ENCODE measurements at regions not wholly inside any gene's neighbourhood (a gene's known extent, or its start where the extent isn't known, plus 50 kb on each side); places are given as distances from the start of the nearest gene placed in this dataset.

DNA sequence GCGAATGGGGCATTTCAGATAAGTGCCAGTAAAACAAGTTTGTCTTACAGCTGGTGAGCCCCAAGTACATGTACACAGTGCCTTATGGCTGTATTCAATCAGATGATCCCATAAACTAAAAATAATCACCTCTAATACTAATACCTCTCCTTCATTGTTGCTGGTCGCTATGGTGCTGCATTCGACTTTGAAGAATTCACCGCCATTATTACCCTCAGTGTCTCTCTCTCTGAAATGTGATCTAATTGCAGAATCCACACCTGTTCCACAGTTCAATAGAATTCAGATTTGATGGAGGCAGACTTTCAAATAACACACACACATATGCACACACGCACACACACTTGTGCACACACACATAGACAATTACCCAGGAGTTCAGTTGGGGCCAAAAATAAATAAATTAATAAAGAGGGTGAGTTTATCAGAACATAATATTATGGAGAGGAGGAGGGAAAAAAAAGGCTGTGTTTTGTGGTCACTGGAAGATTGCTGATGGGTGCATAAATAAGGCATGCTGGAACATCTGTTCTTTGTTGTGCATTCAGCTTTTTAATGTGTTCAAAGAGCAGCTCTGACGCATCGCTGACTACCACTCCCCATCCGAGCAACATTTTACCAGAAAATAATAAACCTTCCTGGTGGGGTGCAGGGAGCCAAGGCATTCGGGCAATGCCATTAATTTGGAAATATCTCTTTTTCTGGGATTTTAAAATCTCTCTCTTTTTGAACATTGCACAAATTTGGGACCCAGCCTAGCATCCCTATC lies 235.7 kb downstream of the SATB1 start:
- TF ChIP-seq, protein P1, sequence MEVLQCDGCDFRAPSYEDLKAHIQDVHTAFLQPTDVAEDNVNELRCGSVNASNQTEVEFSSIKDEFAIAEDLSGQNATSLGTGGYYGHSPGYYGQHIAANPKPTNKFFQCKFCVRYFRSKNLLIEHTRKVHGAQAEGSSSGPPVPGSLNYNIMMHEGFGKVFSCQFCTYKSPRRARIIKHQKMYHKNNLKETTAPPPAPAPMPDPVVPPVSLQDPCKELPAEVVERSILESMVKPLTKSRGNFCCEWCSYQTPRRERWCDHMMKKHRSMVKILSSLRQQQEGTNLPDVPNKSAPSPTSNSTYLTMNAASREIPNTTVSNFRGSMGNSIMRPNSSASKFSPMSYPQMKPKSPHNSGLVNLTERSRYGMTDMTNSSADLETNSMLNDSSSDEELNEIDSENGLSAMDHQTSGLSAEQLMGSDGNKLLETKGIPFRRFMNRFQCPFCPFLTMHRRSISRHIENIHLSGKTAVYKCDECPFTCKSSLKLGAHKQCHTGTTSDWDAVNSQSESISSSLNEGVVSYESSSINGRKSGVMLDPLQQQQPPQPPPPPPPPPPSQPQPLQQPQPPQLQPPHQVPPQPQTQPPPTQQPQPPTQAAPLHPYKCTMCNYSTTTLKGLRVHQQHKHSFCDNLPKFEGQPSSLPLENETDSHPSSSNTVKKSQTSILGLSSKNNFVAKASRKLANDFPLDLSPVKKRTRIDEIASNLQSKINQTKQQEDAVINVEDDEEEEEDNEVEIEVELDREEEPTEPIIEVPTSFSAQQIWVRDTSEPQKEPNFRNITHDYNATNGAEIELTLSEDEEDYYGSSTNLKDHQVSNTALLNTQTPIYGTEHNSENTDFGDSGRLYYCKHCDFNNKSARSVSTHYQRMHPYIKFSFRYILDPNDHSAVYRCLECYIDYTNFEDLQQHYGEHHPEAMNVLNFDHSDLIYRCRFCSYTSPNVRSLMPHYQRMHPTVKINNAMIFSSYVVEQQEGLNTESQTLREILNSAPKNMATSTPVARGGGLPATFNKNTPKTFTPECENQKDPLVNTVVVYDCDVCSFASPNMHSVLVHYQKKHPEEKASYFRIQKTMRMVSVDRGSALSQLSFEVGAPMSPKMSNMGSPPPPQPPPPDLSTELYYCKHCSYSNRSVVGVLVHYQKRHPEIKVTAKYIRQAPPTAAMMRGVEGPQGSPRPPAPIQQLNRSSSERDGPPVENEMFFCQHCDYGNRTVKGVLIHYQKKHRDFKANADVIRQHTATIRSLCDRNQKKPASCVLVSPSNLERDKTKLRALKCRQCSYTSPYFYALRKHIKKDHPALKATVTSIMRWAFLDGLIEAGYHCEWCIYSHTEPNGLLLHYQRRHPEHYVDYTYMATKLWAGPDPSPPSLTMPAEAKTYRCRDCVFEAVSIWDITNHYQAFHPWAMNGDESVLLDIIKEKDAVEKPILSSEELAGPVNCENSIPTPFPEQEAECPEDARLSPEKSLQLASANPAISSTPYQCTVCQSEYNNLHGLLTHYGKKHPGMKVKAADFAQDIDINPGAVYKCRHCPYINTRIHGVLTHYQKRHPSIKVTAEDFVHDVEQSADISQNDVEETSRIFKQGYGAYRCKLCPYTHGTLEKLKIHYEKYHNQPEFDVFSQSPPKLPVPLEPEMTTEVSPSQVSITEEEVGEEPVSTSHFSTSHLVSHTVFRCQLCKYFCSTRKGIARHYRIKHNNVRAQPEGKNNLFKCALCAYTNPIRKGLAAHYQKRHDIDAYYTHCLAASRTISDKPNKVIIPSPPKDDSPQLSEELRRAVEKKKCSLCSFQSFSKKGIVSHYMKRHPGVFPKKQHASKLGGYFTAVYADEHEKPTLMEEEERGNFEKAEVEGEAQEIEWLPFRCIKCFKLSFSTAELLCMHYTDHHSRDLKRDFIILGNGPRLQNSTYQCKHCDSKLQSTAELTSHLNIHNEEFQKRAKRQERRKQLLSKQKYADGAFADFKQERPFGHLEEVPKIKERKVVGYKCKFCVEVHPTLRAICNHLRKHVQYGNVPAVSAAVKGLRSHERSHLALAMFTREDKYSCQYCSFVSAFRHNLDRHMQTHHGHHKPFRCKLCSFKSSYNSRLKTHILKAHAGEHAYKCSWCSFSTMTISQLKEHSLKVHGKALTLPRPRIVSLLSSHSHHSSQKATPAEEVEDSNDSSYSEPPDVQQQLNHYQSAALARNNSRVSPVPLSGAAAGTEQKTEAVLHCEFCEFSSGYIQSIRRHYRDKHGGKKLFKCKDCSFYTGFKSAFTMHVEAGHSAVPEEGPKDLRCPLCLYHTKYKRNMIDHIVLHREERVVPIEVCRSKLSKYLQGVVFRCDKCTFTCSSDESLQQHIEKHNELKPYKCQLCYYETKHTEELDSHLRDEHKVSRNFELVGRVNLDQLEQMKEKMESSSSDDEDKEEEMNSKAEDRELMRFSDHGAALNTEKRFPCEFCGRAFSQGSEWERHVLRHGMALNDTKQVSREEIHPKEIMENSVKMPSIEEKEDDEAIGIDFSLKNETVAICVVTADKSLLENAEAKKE (CRISPR knock-in tag; IDR thresholded peaks at IDR 0.05), result no peak
- no peak for TF ChIP-seq ZNF114 (CRISPR knock-in tag; IDR thresholded peaks at IDR 0.05)
- no peak for TF ChIP-seq NANOG (IDR thresholded peaks at IDR 0.05; ENCODE audit: borderline replicate concordance)
- TF ChIP-seq CREB1 (CRISPR knock-in tag; IDR thresholded peaks at IDR 0.05; ENCODE audit: low read depth), result no peak
- no peak for TF ChIP-seq EZH2 (IDR thresholded peaks at IDR 0.05; ENCODE audit: low read depth, unreplicated experiment)
- no peak for TF ChIP-seq JUNB (IDR thresholded peaks at IDR 0.05; ENCODE audit: unreplicated experiment)
- TF ChIP-seq, protein P2, sequence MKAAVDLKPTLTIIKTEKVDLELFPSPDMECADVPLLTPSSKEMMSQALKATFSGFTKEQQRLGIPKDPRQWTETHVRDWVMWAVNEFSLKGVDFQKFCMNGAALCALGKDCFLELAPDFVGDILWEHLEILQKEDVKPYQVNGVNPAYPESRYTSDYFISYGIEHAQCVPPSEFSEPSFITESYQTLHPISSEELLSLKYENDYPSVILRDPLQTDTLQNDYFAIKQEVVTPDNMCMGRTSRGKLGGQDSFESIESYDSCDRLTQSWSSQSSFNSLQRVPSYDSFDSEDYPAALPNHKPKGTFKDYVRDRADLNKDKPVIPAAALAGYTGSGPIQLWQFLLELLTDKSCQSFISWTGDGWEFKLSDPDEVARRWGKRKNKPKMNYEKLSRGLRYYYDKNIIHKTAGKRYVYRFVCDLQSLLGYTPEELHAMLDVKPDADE (IDR thresholded peaks at IDR 0.05), result no peak
- TF ChIP-seq STAT1 (IDR thresholded peaks at IDR 0.05; ENCODE audit: unreplicated experiment), result no peak
- TF ChIP-seq EZH2phosphoT487 (IDR thresholded peaks at IDR 0.05; ENCODE audit: unreplicated experiment), result no peak
- TF ChIP-seq, protein P3, sequence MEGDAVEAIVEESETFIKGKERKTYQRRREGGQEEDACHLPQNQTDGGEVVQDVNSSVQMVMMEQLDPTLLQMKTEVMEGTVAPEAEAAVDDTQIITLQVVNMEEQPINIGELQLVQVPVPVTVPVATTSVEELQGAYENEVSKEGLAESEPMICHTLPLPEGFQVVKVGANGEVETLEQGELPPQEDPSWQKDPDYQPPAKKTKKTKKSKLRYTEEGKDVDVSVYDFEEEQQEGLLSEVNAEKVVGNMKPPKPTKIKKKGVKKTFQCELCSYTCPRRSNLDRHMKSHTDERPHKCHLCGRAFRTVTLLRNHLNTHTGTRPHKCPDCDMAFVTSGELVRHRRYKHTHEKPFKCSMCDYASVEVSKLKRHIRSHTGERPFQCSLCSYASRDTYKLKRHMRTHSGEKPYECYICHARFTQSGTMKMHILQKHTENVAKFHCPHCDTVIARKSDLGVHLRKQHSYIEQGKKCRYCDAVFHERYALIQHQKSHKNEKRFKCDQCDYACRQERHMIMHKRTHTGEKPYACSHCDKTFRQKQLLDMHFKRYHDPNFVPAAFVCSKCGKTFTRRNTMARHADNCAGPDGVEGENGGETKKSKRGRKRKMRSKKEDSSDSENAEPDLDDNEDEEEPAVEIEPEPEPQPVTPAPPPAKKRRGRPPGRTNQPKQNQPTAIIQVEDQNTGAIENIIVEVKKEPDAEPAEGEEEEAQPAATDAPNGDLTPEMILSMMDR (conservative IDR thresholded peaks at IDR 0.05; ENCODE audit: low read depth in 2 of 2), result no peak
- TF ChIP-seq POLR2AphosphoS5 (IDR thresholded peaks at IDR 0.05; ENCODE audit: low read depth), result no peak
- TF ChIP-seq REST (IDR thresholded peaks at IDR 0.05; ENCODE audit: unreplicated experiment), result no peak
- no peak for DNase-seq (ENCODE audit: low spot score)
- Histone ChIP-seq H3K4me3 (no peak overlapping the region), H3K4me2 (no peak overlapping the region), H3K27ac (ENCODE audit: low read depth) (no peak overlapping the region), H3K4me1 (ENCODE audit: insufficient read depth) (peaks cover 6% of the 10 kb centered on the region; the same call in 1 of the 2 replicates), H3K27me3 (ENCODE audit: insufficient read depth) (no peaks in the 10 kb centered on the region), H3F3A (replicated peaks; ENCODE audit: low read depth) (no peaks in the 10 kb centered on the region), H3K79me2 (replicated peaks; ENCODE audit: insufficient read depth) (no peaks in the 10 kb centered on the region), H4K20me1 (replicated peaks; ENCODE audit: insufficient read depth) (no peaks in the 10 kb centered on the region), H2AFZ (no peak overlapping the region), H3K36me3 (ENCODE audit: insufficient read depth) (no peaks in the 10 kb centered on the region), H3K9me2 (ENCODE audit: insufficient read depth) (no peaks in the 10 kb centered on the region)
- H3K4me3 Mint-ChIP-seq, result no peak overlapping the region
- no peaks in the 10 kb centered on the region; the same call in 2 of the 3 replicates for H3K36me3 Mint-ChIP-seq (ENCODE audit: low read depth)
- no peak for ATAC-seq
- H3K9me3 Mint-ChIP-seq, result no peaks in the 10 kb centered on the region
- no peak overlapping the region for H3K27ac Mint-ChIP-seq
- H3K27me3 Mint-ChIP-seq (ENCODE audit: insufficient read depth, low read depth, poor library complexity), result no peaks in the 10 kb centered on the region
- no peaks in the 10 kb centered on the region; the same call in 2 of the 3 replicates for H3K4me1 Mint-ChIP-seq
